GM12892 (cell line): ENCODE measurements at regions not wholly inside any gene's neighbourhood (a gene's known extent, or its start where the extent isn't known, plus 50 kb on each side); places are given as distances from the start of the nearest gene placed in this dataset.

Experiments
- DNase-seq: peaks from one replicate; pipeline ENCODE4 v3.0.0; 2011; ENCODE audit not compliant: insufficient read length
- FAIRE-seq: peaks from 2 replicates; lab custom pipeline; 2011; peaks lifted over from hg19 to GRCh38; lab: Jason Lieb, UNC
- POLR2A ChIP-seq: IDR thresholded peaks from 2 replicates; pipeline ENCODE4 v1.6.1; 2011; ENCODE audit warnings: low read depth, low read length, control low read depth
- POLR2AphosphoS5 ChIP-seq: IDR thresholded peaks from 2 replicates; pipeline ENCODE4 v1.6.1; 2011; ENCODE audit warnings: low read depth, low read length, control low read depth
- TAF1 ChIP-seq: IDR thresholded peaks from 2 replicates; pipeline ENCODE4 v1.6.1; 2011; ENCODE audit warnings: low read depth, mild to moderate bottlenecking, control low read depth, low read length, borderline replicate concordance

DNA sequence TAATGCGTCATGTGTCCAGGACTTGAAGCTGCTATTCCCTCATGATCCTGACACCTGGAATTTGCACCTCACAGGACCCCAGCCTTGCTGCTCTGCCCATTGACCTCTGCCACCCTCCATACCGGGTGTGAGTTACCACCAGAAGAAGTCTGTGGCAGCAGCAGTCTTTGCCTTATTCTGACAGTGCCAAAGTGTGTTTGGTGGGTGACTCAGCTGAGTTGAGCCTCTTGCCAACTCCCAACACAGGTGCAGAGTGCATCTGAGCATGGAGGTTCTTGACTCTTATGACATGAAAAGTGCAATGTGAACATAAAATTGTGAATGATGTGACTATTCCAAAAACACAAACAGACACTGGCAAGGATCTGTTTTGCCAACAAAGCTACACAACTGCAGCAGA, 1166.5 kb upstream of the CDH18 start:
- no peak for FAIRE-seq
- no peak for DNase-seq
- TF ChIP-seq POLR2AphosphoS5 (no peak), POLR2A (no peak), TAF1 (no peak)

GRCh38 chr5:21152611-21153010, 1164.6 kb upstream of the CDH18 start:
- no peak for FAIRE-seq
- DNase-seq, result no peak

DNA sequence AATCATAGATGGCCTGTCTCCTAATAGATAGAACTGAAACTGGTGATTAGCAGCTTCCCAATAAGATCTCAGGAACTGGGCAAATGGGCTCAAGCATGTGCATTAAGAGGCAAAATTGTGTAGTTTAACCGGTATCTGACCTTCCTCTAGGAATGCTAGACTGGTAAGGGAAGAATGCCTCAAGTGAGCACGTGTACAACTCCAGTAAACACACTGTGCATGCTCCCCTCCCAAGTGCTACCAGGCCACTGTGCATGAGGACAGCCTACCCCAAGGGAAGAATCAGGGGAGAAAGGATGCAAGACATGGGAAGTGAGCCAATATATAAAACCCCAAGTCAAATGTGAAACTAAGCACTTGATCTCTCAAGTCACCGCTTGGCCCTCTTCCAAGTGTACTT, 1157.4 kb upstream of the CDH18 start:
- DNase-seq, result no peak
- no peak for FAIRE-seq

More at GRCh38 chr5:21152611-21153010, 1164.6 kb upstream of the CDH18 start:
- TF ChIP-seq TAF1, result no peak
- no peak for TF ChIP-seq POLR2A
- TF ChIP-seq POLR2AphosphoS5, result no peak

DNA sequence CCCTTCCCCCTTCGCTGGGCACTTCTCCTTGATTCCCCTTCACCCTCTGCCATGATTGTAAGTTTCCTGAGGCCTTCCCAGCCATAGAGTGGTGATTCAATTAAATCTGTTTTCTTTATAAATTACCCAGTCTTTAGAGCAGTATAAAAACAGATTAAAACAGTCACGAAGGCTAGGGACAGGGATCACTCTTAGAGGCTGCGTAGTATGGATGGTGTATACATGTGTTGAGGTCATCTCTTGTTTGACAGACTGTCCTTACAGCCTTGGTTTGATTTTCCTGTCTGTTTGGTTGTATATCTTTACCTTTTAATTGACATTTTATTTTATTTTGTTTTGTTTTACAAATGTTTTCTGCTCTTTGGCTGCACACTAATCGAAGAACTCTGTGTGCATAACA, 1155.7 kb upstream of the CDH18 start:
- FAIRE-seq (no peak), DNase-seq (no peak)
- TF ChIP-seq TAF1 (no peak), POLR2A (no peak), POLR2AphosphoS5 (no peak)

More for the DNA sequence above, 1157.4 kb upstream of the CDH18 start:
- TF ChIP-seq POLR2AphosphoS5, result no peak
- no peak for TF ChIP-seq POLR2A
- no peak for TF ChIP-seq TAF1

DNA sequence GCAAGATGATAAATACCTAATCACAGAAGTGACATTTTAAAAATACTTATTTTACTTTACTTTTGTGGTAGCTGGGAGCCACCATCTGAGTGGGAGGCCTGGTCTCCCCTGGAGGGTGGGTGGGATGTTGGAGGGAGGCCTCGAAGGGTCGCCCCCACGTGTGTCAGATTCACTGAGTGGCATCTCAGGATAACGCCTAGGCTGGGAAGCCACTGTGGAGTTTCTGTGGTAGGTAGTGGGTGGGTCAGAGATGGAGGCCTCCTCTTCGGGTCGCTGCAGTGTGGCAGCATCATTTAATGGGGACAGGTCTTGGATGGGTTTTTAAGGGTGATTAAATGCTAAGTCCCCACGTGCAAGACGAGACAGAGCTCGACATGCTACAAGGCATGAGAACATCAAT, 1154.8 kb upstream of the CDH18 start:
- DNase-seq, result no peak
- TF ChIP-seq POLR2AphosphoS5 (no peak), POLR2A (no peak), TAF1 (no peak)
- no peak for FAIRE-seq

DNA sequence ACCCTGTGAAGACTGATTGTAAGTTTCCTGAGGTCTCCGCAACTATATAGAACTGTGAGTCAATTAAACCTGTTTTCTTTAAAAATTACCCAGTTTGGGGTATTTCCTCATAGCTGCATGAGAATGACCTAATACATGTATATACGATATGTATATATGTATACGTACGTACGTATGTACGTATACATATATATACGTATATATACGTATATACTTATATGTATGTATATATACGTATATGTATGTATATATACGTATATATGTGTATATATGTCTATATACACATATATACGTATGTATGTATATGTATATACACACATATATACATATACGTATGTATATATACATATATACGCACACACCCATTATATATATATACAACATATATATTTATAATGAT, 1153.0 kb upstream of the CDH18 start:
- TF ChIP-seq POLR2A (no peak), POLR2AphosphoS5 (no peak), TAF1 (no peak)
- DNase-seq, result no peak

DNA sequence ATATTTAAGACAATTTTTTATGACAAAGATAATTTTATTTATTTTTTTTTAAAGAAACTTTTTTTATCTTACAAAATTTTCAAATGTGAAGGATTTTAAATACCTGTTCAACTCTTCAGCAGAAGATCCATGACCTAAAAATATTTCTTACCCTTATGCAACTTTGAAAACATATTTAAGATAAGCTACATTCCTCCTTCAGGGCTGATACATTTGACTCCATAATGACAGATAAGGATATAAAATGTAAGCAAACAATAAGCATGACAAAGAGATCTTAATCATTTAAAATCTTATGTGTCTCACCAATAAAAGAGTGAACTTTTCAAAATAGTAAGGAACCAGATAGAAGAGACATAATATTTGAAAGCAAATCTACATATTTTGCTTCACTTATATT, 1138.2 kb upstream of the CDH18 start:
- TF ChIP-seq TAF1 (no peak), POLR2A (no peak), POLR2AphosphoS5 (no peak)
- no peak for FAIRE-seq
- DNase-seq, result no peak

More for the DNA sequence above, 1153.0 kb upstream of the CDH18 start:
- no peak for FAIRE-seq

DNA sequence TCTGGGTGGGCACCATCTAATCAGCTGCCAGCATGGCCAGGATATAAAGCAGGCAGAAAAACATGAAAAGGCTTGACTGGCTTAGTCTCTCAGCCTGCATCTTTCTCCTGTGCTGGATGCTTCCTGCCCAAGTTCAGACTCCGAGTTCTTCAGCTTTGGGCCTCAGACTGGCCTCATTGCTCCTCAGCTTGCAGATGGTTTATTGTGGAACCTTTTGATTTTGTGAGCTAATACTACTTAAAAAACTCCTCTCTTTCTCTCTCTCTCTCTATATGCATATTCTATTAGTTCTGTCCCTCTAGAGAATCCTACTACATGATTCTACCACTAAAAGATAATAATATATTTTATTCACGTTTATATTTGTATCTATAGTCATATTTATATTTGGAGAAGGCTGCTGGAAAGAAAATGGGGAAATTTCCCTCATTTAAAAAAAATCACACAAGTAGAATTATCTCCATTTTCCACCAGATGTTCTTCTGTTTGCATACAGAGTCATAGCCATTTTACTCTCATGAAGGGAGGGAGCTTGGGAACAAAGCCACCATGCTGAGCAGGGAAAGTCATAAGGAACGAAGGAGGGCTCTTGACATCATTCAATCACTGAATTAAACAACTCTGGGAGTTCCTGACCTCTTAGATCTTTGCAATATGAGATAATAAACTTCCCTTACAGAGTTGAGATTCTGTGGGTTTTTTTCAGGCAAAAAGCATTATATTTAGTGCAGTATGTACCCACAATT, 1137.4 kb upstream of the CDH18 start:
- DNase-seq, result no peak
- no peak for TF ChIP-seq POLR2A
- TF ChIP-seq POLR2AphosphoS5, result no peak
- TF ChIP-seq TAF1, result no peak
- no peak for FAIRE-seq

DNA sequence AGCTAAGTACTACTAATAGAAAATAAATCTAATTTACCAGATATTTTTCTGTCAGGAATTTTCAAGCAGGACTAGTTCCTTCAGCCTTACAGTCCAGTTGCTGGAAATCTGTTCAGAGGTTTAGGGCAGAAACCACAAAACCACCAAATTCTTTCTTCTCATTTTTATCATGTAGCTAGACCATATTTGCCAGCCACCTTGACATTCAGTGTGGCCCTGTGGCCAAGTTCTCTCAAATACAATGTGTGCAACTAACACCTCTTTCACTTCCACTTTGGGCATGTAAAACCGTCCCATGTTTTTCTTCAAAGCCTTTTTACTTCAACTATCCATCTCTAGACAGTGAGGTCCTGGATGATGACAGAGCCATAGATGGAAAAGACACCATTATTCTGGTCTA, 1133.2 kb upstream of the CDH18 start:
- TF ChIP-seq POLR2AphosphoS5, result no peak
- TF ChIP-seq POLR2A, result no peak
- no peak for FAIRE-seq

DNA sequence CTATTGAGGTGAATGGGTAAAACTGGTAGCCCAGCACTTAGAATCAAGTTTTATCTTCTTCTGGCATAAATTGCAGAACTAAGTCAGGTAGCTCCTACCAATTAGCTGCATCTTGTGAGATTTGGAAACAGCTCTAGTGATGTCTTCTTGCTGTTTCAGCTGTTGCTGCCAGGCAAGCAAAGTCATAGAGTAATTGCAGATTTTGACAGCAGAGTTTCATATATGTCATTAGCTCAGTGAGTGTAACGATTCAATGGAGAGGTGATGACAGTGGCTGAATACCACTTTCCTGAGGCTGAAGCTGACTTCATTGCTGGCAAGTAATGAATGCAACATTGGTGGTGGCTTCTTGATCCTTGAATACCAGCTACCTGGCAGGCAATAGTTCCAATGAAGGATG, 1109.7 kb upstream of the CDH18 start:
- no peak for FAIRE-seq
- TF ChIP-seq POLR2AphosphoS5, result no peak
- TF ChIP-seq POLR2A, result no peak
- TF ChIP-seq TAF1, result no peak
- no peak for DNase-seq

More for the DNA sequence above, 1133.2 kb upstream of the CDH18 start:
- no peak for DNase-seq

DNA sequence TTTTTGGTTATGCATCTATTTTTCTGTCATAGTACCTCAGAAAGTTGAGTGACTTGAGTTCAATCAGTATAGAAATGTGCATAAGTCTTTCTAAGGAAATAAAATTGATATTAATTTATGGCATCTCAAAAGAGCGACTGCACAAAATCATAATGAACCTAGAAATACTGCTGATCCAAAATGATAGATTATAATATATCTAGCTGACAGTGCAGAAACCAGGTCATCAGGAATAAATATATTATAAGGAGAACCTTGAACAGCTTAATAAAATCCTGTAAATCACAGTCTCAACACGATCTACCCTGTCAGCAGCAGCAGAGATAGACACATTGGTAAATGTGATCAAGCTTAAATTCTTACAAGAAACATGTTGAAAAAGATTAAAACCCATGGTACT, 1106.6 kb upstream of the CDH18 start:
- no peak for DNase-seq
- no peak for FAIRE-seq
- TF ChIP-seq POLR2AphosphoS5 (no peak), POLR2A (no peak), TAF1 (no peak)

DNA sequence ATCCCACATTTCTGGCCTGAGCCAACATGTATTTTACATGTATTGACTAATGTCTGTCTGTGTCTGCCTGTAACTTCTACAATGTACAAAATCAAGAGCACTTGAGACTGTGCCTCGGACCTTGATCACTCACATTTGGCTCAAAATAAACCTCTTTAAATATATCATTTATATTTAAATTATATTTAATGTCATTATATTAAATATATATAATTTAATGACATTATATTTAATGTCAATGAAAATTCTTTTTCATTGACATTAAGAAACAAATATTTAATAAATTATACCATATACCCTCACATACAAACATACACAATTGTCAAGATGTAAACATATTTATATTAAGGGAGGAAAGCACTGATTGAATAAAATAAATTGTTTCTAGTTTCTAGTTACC, 1099.8 kb upstream of the CDH18 start:
- TF ChIP-seq POLR2AphosphoS5, result no peak
- TF ChIP-seq POLR2A, result no peak
- TF ChIP-seq TAF1, result no peak
- no peak for DNase-seq
- FAIRE-seq, result no peak

DNA sequence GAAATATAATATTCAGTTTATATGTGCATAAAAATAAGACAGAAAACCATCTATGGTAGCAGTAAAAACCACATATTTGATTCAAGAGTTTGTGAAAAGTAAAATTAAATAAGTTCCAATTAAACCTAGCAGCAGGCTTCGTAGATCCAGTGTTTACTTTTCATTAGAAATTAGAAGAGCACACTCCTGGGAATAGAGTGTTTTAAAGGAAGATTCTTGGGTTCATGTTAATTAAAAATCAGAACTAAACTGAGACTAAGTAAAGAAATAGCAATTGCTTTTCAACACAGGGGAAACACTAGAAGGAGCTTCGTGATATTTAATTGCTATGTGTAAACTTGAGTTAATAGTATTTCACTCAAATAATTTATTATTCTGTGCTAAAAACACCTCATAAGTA, 1097.8 kb upstream of the CDH18 start:
- DNase-seq (no peak), FAIRE-seq (no peak)
- TF ChIP-seq TAF1 (no peak), POLR2A (no peak), POLR2AphosphoS5 (no peak)
